ENCODE measurements at regions not wholly inside any gene's neighbourhood (a gene's known extent, or its start where the extent isn't known, plus 50 kb on each side); places are given as distances from the start of the nearest gene placed in this dataset.
"Not testable (repeated sequence)": the region's sequence is repeated elsewhere in the genome, so short reads cannot be mapped to it uniquely, and the experiment has no call there.

- Mint-ChIP-seq H3K27me3 (ENCODE audit: low read depth) (no peaks in the 10 kb centered on the region), H3K9me3 (no peaks in the 10 kb centered on the region), H3K27ac (no peak overlapping the region), H3K4me3 (ENCODE audit: low read depth) (no peak overlapping the region), H3K4me1 (ENCODE audit: low read depth) (no peaks in the 10 kb centered on the region), H3K36me3 (ENCODE audit: low read depth) (no peaks in the 10 kb centered on the region)
- DNase-seq (ENCODE audit: low spot score), result no peak
- intact Hi-C loops (cut with micrococcal nuclease), result no loop called here
Observed at GRCh38 chr10:25103703-25104102, 71.1 kb upstream of the GPR158 start.

- Mint-ChIP-seq H3K4me3 (ENCODE audit: low read depth) (no peak overlapping the region), H3K27me3 (ENCODE audit: low read depth) (no peaks in the 10 kb centered on the region), H3K27ac (no peak overlapping the region), H3K4me1 (ENCODE audit: low read depth) (no peaks in the 10 kb centered on the region), H3K9me3 (no peaks in the 10 kb centered on the region), H3K36me3 (ENCODE audit: low read depth) (no peaks in the 10 kb centered on the region)
- intact Hi-C loops (cut with micrococcal nuclease), result no loop called here
- DNase-seq (ENCODE audit: low spot score), result no peak
Observed at GRCh38 chr10:25104441-25104840, 70.4 kb upstream of the GPR158 start.

DNA sequence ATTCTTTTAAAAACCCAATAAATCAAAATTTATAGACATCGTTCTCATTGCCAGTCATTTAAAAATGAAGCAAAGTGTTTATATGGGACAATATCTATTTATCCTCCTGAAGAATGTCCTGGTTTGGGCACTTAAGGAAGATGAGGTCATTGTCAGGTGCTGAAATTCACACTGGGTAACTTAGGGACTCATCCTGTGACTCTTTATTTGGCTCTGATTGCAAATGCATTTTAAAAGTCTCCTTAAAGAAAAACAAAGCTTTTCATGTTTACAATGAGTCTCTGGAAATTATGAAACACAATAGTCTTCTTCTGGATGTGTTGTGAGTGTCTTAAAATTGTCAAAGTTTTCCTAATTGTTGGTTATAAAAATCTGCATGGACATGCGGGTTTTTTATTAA is 69.5 kb upstream of the GPR158 start:
- H3K27me3 Mint-ChIP-seq (ENCODE audit: low read depth), result no peaks in the 10 kb centered on the region
- no peaks in the 10 kb centered on the region for H3K4me1 Mint-ChIP-seq (ENCODE audit: low read depth)
- no peaks in the 10 kb centered on the region for H3K36me3 Mint-ChIP-seq (ENCODE audit: low read depth)
- H3K27ac Mint-ChIP-seq, result no peak overlapping the region
- no peak overlapping the region for H3K4me3 Mint-ChIP-seq (ENCODE audit: low read depth)
- intact Hi-C loops (cut with micrococcal nuclease), result no loop called here
- no peaks in the 10 kb centered on the region for H3K9me3 Mint-ChIP-seq
- DNase-seq (ENCODE audit: low spot score), result no peak

DNA sequence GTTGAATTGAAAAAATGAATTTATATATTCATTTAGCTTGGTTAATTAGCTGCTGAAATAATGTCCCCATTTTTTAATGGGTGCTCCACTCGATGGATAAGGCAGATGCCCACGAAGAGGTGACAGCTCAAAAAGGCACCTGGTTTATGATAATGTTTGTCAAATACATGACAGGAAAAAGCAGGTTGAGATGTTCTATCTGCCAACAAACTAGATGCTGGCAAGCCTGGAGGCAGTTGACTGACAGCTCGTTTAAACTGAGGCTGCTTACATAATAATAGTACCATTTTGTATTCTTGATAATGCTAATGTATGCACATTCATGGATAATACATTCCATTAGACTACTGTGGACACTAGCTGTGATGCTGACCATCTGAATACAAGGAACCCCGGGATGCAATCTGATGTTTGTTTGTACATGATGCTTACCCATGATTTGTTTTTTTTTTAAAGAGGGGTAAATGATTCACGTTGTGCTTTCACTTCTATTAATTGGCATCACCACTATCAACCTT is 69.0 kb upstream of the GPR158 start:
- H3K36me3 Mint-ChIP-seq (ENCODE audit: low read depth), result no peaks in the 10 kb centered on the region
- intact Hi-C loops (cut with micrococcal nuclease), result no loop called here

GRCh38 chr10:25107756-25108155 is 67.0 kb upstream of the GPR158 start:
- Mint-ChIP-seq H3K4me3 (ENCODE audit: low read depth) (no peak overlapping the region), H3K27ac (no peak overlapping the region)

More for the DNA sequence above, 69.0 kb upstream of the GPR158 start:
- no peak for DNase-seq (ENCODE audit: low spot score)
- Mint-ChIP-seq H3K9me3 (no peaks in the 10 kb centered on the region), H3K4me1 (ENCODE audit: low read depth) (no peaks in the 10 kb centered on the region), H3K27me3 (ENCODE audit: low read depth) (no peaks in the 10 kb centered on the region), H3K4me3 (ENCODE audit: low read depth) (no peak overlapping the region), H3K27ac (no peak overlapping the region)

GRCh38 chr10:25109896-25110295 is 64.9 kb upstream of the GPR158 start:
- H3K27ac Mint-ChIP-seq, result not testable (repeated sequence)

More at GRCh38 chr10:25107756-25108155, 67.0 kb upstream of the GPR158 start:
- Mint-ChIP-seq H3K4me1 (ENCODE audit: low read depth) (no peaks in the 10 kb centered on the region), H3K36me3 (ENCODE audit: low read depth) (no peaks in the 10 kb centered on the region), H3K27me3 (ENCODE audit: low read depth) (no peaks in the 10 kb centered on the region), H3K9me3 (no peaks in the 10 kb centered on the region)
- DNase-seq (ENCODE audit: low spot score), result no peak
- intact Hi-C loops (cut with micrococcal nuclease), result no loop called here

GRCh38 chr10:25112016-25112415 is 62.8 kb upstream of the GPR158 start:
- intact Hi-C loops (cut with micrococcal nuclease), result no loop called here
- Mint-ChIP-seq H3K36me3 (ENCODE audit: low read depth) (no peaks in the 10 kb centered on the region), H3K27me3 (ENCODE audit: low read depth) (peaks cover 1% of the 10 kb centered on the region), H3K4me3 (ENCODE audit: low read depth) (no peak overlapping the region), H3K4me1 (ENCODE audit: low read depth) (no peaks in the 10 kb centered on the region), H3K27ac (no peak overlapping the region), H3K9me3 (no peaks in the 10 kb centered on the region)
- no peak for DNase-seq (ENCODE audit: low spot score)

More at GRCh38 chr10:25109896-25110295, 64.9 kb upstream of the GPR158 start:
- H3K9me3 Mint-ChIP-seq; DNase-seq (ENCODE audit: low spot score); H3K36me3 Mint-ChIP-seq (ENCODE audit: low read depth); H3K4me1 Mint-ChIP-seq (ENCODE audit: low read depth); intact Hi-C loops (cut with micrococcal nuclease); H3K4me3 Mint-ChIP-seq (ENCODE audit: low read depth); H3K27me3 Mint-ChIP-seq (ENCODE audit: low read depth): not testable (repeated sequence)

DNA sequence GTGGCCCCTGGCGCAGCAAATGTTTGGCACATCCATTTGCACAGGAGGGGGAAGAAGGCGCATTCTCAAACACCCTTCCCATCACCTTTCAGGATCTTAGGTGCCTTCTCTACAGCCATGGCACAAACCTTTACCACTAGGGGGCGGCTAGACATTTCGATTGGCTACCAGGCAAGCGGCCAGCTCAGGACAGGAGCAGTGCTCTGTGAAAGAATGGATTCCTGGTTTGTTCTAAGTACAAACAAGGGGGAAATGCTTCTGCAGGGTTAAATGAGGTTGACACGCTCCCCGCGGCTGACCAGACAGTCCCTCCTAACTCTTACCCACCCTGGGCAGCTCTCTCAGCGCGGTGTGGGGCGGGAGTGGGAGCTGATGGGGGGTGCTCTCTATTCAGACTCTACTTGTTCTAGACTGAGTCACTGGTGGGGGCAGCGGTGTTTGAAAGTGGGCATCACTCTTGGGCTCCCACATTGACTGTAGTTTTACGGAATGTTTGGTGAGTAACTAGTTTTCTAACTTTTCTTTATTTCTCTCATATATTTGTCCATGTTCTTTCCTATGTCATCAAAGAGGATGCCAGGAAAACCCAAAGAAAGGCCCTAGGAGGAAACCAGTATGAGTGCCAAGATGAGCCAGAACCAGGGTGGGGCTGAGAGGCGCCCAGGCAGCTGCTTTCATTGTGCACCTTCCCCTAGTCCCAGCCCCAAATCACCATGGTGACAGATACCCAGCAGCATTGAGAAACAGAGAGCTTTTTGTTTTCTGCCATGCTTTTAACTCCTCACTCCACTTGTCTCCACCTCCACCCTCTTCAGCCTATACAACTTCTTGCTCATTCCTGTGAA is 61.4 kb upstream of the GPR158 start:
- DNase-seq (ENCODE audit: low spot score), result peak; percentile 13
- no peak overlapping the region for H3K4me3 Mint-ChIP-seq (ENCODE audit: low read depth)
- intact Hi-C loops (cut with micrococcal nuclease), result loop anchor here (1.0 kb wide), 1 partner anchor 114 kb away; no protein-coding TSS in a partner anchor

GRCh38 chr10:25114036-25114411 is 60.8 kb upstream of the GPR158 start:
- Mint-ChIP-seq H3K27ac (no peak overlapping the region), H3K27me3 (ENCODE audit: low read depth) (peaks cover 1% of the 10 kb centered on the region), H3K36me3 (ENCODE audit: low read depth) (no peaks in the 10 kb centered on the region), H3K4me1 (ENCODE audit: low read depth) (no peaks in the 10 kb centered on the region), H3K9me3 (no peaks in the 10 kb centered on the region), H3K4me3 (ENCODE audit: low read depth) (no peak overlapping the region)
- intact Hi-C loops (cut with micrococcal nuclease), result no loop called here
- no peak for DNase-seq (ENCODE audit: low spot score)

More for the DNA sequence above, 61.4 kb upstream of the GPR158 start:
- no peaks in the 10 kb centered on the region for H3K9me3 Mint-ChIP-seq
- H3K36me3 Mint-ChIP-seq (ENCODE audit: low read depth), result no peaks in the 10 kb centered on the region
- H3K27ac Mint-ChIP-seq, result no peak overlapping the region
- H3K4me1 Mint-ChIP-seq (ENCODE audit: low read depth), result no peaks in the 10 kb centered on the region
- H3K27me3 Mint-ChIP-seq (ENCODE audit: low read depth), result peaks cover 1% of the 10 kb centered on the region

DNA sequence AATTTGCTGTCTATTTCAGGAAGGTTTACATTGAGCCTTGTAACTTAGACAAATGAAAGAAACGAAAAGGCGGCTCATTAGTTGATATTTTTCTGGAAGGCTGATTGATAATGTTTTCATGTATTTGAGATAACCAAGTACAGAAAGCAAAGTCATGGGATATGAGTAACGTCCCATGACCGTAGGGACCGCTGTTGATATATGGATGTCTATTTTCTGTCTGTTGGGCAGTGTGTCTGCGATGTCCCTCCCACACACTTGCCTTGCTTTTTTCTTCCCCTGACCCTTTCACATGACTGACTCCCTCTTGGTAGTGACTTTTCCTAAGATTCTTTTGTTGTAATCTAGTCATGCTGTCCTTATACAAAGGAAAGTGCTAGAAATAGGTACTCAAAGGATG is 57.0 kb upstream of the GPR158 start:
- Mint-ChIP-seq H3K4me1 (ENCODE audit: low read depth) (no peaks in the 10 kb centered on the region), H3K9me3 (no peaks in the 10 kb centered on the region), H3K36me3 (ENCODE audit: low read depth) (no peaks in the 10 kb centered on the region), H3K4me3 (ENCODE audit: low read depth) (no peak overlapping the region), H3K27me3 (ENCODE audit: low read depth) (peaks cover 4% of the 10 kb centered on the region), H3K27ac (no peak overlapping the region)
- intact Hi-C loops (cut with micrococcal nuclease), result no loop called here
- DNase-seq (ENCODE audit: low spot score), result no peak

DNA sequence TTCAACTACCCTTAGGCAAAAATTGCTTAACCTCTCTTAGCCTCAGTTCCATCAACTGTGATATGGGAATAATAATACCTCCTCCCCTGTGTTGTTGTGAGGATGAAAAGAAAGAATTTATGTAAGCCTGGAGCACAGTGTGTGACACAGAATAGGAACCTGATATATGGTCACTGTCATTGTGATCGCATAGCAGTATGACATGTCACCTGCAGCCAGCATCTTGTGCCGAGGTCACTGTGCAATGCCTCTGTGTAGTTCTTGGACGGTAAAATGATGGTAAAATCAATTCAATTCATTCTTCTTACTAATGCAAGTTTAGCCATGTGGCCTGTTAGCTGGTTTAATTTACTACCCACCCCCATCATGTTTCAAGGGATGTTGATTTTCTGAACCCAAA is 54.6 kb upstream of the GPR158 start:
- peaks cover 4% of the 10 kb centered on the region for H3K27me3 Mint-ChIP-seq (ENCODE audit: low read depth)
- DNase-seq (ENCODE audit: low spot score), result no peak
- intact Hi-C loops (cut with micrococcal nuclease), result no loop called here

More for the DNA sequence above, 54.6 kb upstream of the GPR158 start:
- Mint-ChIP-seq H3K4me3 (ENCODE audit: low read depth) (no peak overlapping the region), H3K27ac (no peak overlapping the region), H3K9me3 (no peaks in the 10 kb centered on the region), H3K4me1 (ENCODE audit: low read depth) (no peaks in the 10 kb centered on the region), H3K36me3 (ENCODE audit: low read depth) (no peaks in the 10 kb centered on the region)

Measured in activated T-helper 2 cell treated with anti-CD3 and anti-CD28 coated beads, Interferon-gamma antibody, Interleukin-2, Interleukin-4, amounts not matched to agents 10 μg/mL and 5 μg/mL and 100 μg/mL, durations not matched to agents 14 hours and 24 hours and 36 hours (primary cell).